GM19328 (cell line): ENCODE measurements at regions not wholly inside any gene's neighbourhood (a gene's known extent, or its start where the extent isn't known, plus 50 kb on each side); places are given as distances from the start of the nearest gene placed in this dataset.
"Not testable (repeated sequence)": the region's sequence is repeated elsewhere in the genome, so short reads cannot be mapped to it uniquely, and the experiment has no call there.

Experiments
- ATAC-seq: cut with Tn5 transposase; IDR thresholded peaks from one replicate; pipeline ENCODE4 v1.9.1; 2021; ENCODE audit warnings: mild to moderate bottlenecking, moderate library complexity; ENCODE audit not compliant: unreplicated experiment

DNA sequence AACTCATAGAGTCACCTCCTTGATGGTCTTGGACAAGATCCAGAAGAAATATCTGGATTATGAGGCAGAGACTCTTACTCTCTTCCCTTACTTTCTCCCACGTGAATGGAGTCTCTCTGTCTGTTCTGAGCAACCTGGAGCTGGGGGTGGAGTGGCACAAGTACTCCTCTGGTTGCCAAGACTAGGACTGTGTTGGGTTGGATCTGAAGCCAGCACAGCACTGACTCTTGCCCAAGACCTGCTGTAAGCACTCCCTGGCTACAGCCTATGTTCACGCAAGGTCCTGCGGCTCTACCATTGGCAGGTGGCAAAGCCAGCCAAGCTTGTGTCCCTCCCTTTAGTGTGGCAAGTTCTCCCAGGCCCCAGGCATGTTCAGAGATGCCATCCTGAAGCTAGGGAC, 488.2 kb upstream of the NRG3 start:
- ATAC-seq, result no peak

DNA sequence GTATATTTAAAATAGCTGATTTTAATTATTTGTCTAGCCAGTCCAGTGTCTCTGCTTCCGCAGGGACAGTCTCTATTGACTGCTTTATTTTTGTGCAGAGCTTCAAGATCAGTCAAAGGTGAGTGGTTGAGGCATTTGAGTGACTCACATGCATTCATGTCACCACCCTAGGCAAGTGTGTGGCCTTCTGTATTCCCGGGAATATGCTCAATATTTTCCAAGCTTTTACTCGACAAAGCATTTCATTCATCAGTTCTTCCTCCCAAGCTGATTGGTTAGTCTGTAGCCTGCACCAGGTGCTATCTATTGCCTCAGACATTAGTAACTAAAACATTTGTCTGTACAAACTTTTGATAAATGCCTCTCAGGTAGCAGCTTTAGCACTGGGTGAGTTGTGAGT, 471.5 kb upstream of the NRG3 start:
- no peak for ATAC-seq

DNA sequence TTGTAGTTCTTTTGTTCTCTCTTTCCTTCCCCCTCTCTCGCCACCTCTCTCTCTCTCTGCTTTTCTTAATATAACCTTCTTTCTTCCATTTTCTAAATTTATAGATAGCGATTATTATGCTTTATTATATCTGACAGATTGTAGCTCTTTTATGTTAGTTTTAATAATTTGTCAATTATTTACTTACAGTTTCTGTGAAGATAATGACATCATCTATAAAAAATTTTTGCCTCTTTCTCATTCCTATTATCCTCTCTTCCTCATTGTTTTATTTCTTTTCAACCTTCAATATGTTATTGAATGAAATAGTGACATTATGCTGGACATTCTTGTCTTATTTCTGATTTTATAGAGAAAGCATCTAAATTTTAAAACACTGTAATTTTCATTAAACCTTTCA, 469.6 kb upstream of the NRG3 start:
- no peak for ATAC-seq

DNA sequence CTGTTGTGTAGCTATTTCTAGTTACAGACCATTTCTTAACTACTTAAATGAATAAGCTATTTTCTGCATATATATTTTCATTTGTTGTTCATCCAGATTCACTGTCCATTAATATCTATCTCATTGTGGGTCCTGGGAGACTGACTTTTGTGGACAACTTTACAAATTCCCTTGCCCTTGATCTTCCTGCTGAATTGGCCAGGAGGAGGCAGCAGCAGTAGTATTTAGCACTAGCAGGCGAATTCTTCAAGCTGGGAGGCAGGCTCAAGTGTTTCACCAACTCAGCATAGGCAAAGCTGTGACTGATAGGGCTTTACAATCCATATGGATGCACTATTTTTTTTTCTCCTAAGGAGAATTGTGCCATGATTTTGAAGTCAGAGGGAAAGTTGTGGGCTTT, 461.0 kb upstream of the NRG3 start:
- no peak for ATAC-seq

DNA sequence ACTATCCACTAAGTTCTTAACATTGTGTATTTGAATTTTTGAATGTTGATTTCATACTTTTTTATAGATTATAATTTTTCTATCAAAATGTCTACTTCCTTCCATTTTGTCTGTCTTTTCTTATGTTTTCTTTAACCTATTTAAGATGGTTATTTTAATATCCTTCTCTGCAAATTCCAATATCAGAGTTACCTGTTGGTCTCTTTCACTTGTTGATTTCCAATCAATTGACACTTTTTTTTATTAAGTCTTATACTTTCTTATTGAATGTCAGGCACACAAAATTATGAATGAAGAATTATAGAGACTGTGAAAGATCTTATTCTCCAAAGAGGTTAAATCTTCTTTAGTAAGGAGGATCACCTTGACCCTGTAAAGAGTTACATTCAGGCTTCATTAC, 448.3 kb upstream of the NRG3 start:
- ATAC-seq, result no peak

DNA sequence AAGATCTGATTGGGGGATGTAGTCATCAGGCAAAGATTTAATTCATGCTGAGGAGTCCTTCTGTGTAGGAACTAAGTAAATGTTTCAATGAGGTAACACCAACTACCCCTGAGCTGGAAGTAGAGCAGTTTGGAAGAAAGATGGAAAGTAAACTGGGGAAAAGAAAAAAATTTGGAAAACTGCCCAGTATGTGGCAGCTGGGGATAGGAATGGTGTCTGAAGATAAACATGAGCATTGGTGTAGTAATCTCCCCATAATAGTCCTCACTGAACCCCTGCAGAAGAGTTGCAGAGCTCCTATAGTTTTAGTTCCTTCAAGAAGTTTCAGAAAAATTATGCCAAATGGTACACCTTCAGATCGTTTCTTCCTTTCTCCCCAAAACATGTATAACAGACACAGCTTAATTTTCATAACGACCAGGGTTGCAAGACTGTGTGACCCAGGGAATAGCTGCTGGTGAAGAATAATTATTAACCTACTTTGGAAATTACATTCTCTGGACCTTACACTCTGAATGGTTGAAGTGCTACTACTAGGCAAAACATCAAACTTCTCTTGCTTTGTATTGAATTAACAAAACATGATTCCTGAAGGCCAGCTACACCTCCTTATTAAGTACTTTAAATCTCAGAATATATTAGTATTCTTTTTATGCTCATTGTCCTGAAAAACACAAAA, 446.4 kb upstream of the NRG3 start:
- no peak for ATAC-seq

DNA sequence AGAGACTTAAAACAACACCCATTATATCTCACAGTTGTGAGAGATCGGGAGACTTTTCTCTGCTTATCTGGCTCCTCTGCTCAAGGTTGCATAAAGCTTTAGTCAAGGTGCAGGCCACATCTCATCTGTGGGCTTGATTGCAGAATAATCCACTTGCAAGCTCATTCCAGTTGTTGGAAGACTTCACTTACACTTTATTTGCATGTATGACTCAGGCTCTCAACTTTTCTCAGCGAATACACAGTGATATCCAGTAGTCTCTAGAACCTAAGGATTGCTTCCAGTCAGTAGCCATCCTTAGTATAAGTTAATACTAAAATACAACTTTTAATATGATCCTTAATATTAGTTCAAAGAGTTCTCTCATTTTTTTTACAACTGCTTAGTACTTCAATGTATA, 435.5 kb upstream of the NRG3 start:
- ATAC-seq, result no peak

DNA sequence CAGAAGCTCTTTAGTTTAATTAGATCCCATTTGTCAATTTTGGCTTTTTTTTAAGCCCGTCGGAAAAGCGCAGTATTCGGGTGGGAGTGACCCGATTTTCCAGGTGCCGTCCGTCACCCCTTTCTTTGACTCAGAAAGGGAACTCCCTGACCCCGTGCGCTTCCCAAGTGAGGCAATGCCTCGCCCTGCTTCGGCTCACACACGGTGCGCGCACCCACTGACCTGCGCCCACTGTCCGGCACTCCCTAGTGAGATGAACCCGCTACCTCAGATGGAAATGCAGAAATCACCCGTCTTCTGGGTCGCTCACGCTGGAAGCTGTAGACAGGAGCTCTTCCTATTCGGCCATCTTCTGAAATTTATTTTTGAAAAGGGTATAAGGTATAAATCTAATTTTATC, 433.4 kb upstream of the NRG3 start:
- ATAC-seq, result not testable (repeated sequence)

DNA sequence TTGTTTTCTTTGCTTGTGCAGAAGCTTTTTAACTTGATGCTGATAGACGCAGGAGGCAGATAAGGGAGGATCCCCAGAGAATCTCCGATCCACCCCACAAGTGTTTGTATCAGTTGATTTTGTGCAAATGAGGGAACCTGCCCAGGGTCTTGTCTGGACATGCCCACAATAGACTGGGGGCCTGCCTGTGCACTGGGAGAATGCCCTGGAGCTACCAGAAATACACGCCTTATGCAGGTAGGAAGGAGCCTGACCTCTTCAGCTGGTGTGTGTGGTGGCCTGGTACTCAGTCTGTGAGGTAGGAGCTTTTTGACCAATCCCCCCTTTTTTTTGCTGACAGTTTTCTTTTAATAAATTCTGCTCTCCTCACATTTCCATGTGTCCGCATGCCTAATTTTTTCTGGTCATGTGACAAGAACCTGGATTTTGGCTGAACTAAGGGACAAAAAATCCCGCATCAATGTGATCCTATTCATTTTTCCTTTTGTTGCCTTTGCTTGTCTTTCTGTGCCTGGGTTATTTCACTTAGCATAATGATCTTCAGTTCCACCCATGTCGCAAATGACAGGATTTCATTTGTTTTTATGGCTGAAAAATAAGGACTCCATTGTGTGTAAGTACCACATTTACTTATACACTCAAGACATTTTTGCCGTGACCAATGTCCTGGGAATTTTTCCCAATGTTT, 430.6 kb upstream of the NRG3 start:
- no peak for ATAC-seq

DNA sequence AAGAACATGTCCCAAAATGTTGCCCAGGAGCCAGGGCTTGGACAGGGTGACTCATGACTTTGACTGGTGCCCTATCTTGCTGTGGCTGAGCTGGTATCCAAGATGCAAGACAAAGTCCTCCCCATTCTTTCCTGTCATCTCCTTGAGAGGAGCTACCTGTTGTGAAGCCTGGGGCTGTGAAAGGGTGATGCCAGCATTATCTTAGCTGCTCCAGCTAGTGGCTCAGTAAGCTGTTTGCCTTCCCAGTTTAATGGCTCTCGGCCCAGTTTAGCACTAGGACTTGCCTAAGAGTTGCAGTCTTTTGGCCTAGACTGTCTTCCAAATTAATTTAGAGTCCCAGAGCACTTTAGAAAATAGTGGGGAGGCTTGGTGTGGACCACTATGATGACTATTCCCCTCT, 424.3 kb upstream of the NRG3 start:
- no peak for ATAC-seq

DNA sequence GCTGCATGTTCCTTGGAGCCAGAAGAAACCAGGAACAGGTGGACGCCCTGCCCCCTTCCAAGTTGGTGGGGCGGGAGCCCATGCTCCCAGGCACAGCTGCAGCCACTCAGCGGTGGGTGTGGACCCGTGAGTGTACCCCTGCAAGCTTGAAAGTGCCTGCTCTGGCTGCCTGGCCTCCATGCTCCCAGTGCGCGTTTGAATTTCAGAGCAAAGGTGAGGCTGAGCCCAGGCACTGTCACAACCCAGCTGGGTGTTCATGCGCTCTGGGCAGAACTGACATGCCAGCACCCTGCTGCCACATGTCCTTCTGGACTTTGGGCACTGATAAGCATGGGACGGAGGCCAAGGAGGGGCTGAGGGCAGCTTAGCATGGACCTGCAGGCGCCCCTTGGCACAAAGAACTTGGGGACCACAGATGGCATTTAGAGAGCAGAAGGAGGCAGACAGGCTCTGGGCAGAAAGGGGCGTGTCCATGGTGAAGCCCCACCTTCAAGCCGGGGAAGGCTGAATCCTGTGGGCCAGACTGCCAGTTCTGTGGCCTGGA, 402.0 kb upstream of the NRG3 start:
- no peak for ATAC-seq

DNA sequence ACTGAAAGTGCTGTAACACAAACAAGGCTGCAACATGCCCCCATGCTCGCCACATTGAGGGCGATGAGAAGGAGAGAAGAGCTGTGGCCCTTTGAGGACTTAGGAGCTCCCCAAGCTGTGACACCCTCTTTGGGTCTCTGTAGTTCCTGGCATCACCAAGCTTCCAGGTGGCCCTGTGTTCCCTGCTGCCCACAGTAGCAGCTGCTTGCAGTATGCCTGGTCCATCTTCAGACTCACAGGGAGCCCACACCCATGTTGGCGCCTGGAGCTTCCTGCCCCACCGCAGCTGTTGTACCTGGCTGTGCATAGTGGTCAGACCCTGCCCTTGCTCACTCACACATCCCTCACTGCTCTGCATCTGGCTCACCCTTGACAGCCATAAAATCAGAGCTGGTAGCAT, 401.2 kb upstream of the NRG3 start:
- ATAC-seq, result no peak

DNA sequence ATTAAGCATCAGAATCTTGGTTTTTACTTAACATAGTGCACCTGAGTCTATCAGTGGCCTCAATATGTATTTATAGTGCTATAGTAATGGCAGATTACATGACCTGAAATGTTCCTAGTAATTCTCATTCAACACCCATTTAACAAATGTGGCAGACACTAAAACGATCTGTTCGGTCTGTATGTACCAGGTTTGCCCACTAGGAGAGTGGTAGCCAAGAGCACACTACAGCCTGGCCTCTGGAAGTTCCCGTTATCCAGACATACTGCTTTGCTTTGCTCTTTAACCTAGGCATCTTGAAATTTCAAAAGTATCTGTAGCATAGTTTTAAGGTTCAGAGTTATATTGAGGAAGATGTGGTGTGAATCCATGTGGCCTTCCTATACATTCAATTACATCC, 395.7 kb upstream of the NRG3 start:
- ATAC-seq, result no peak

DNA sequence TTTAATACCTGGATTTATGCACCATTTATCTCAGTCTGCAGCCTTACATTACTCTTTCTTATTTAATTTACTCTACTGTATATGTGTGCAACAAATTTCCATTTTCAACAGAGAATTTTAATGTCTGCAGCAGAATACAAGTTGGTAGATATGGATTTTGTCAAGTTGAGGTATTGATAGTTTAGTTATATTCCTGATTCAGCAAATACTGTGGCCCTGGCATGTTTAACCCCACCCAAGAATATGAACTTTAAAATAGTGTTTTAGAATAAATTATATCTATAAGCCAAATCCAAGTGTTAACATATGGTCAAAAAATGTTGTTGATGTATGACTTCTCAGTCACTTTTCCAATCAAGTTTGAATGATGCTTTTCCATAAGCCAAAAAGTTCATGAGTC, 378.4 kb upstream of the NRG3 start:
- ATAC-seq, result no peak

DNA sequence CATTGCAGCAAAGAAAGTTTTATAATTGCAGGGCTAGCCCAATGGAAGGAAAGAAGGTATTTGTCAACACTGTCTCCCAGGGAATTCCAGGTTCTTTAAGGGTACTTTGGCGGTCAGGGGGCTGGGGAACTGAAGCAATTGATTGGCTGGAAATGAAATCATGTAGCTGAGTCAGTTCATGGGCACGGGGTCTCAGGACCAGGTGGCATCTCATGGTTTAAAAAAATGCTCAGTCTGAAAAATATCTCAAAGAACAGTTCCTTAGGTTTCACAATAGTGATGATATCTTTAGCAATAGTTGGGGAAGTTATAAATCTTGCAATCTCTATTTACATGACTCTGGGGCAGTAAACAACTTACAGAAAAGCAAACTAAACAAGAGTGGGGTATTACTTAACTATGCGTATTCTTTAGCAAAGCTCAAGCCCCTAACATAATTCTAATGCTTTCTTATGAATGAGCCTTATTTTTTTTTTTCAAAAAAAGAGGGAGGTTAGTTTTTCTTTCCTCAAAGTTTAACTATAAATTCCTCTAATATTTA, 376.9 kb upstream of the NRG3 start:
- ATAC-seq, result no peak

DNA sequence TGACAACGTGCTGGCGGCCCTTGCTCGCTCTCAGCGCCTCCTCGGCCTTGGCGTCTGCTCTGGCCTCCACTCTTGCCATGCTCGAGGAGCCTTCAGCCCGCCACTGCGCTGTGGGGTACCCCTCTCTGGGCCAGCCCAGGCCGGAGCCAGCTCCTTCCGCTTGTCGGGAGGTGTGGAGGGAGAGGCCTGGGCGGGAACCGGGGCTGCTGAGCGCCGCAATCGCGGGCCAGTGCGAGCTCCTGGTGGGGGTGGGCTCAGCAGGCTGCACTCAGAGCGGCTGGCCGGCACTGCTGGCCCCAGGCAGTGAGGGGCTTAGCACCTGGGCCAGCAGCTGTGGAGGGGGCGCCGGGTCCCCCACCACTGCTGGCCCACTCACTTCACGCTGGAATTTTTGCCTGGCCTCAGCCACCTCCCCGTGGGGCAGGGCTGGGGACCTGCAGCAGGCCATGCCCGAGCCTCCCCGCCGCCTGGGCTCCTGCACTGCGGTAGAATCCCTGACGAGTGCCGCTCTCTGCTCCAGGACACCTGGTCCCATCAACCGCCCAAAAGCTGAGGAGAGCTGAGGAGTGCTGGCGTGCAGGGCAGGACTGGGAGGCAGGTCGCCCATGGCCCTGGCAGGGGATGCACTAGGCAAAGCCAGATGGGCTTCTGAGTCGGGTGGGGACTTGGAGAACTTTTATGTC, 372.2 kb upstream of the NRG3 start:
- no peak for ATAC-seq

DNA sequence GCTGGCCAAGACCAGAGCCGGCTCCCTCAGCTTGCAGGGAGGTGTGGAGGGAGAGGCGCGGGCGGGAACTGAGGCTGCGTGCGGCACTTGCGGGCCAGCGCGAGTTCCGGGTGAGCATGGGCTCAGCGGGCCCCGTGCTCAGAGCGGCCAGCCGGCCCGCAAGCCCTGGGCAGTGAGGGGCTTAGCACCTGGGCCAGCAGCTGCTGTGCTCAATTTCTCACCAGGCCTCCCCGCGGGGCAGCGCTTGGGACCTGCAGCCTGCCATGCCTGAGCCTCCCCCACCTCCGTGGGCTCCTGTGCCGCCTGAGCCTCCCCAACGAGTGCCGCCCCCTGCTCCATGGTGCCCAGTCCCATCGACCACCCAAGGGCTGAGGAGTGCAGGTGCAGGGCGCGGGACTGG, 369.2 kb upstream of the NRG3 start:
- ATAC-seq, result not testable (repeated sequence)

DNA sequence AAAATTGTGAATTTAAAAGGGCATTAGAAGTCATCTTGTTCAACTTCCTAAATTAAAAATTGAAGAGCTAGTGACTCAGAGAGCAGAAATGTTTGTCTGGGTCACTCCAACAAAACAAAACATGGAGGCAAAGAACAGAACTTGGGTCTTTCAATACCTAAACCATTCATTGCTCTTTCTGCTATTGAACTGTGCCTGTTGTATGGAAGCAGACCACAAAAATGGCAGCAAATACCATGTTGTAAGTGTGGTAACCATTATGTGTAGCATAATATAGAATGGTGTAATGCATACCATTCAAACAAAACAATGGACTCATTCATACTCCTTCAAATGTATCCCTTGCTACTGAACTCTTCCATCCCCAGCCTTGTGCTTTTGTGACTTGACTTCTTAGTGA, 360.2 kb upstream of the NRG3 start:
- ATAC-seq, result no peak

DNA sequence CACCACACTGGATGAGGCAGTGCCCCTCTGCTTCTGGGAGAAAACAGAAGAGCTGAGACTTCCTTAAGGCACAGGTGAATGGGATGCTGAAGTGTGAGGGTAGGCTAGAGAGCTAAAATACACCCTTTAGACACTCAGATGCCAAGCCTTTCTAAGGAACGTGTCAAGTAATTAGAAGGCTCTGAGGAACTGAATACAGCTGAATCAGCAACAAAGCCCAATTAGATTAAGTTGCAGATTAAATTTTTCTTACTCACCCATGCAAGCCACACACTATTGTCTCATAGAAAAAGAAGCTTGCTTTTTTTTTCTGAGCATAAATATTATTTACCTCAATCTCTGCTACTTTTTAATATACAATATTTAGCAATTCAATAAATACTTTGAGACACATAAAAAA, 354.3 kb upstream of the NRG3 start:
- ATAC-seq, result no peak

DNA sequence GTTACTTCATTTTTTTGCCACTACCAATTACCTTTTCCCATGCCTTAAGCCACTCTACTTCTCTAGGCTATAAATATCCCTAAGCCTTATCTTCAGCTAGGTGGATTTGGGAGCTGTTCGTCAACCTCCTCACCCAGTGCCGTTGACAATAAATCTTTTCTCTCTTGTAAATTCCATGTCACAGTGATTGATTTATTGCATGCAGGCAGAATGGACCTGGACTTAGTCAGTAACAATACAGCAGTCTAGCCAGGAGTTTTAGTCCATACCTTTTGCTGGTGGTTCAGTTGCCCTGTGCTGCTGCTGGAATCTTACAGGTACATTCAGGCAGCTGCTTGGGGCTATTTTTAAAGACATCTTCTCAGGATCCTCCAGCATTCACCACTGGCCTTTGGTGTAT, 350.5 kb upstream of the NRG3 start:
- ATAC-seq, result no peak

DNA sequence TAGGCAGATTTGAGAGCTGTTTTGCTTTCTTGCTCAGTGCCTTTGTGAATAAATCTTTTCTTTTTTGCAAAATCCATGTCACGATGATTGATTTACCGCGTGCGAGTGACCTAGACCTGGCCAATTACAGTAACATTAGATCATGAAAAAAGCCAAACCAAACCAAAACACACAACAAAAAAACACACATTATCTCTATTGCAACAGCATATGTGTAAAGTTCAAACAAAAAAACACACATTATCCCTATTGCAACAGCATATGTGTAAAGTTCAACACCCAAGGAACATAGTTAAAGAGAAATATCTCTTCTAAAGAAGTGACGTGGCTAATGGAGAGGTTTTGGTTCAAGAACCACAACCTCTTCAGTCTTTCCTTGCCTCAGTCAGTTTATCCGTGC, 342.6 kb upstream of the NRG3 start:
- ATAC-seq, result no peak

DNA sequence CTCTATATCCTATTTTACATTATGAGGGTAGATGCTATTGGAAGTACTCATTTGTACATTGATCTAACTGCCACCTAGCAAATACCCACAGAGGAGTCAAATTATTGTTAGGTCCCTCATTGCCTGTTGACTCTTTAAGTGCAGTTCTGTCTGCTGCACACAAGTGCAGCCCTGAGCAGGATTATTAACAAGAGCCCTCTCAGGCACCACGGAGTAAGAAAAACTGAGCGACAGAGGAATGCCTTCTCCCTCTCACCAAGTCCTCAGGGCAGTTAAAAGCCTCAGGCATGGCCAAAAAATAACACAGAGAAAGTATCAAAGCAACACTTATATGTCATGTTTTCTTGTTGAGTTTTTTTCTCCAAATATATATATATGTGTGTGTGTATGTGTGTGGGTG, 340.0 kb upstream of the NRG3 start:
- no peak for ATAC-seq
